GM18861 (cell line): ENCODE measurements at regions not wholly inside any gene's neighbourhood (a gene's known extent, or its start where the extent isn't known, plus 50 kb on each side); places are given as distances from the start of the nearest gene placed in this dataset.

Experiments used
- ATAC-seq: cut with Tn5 transposase; IDR thresholded peaks from one replicate; pipeline ENCODE4 v1.9.1; 2021; ENCODE audit not compliant: unreplicated experiment

- no peak for ATAC-seq
Measured at GRCh38 chr11:105197071-105197815, 57.7 kb upstream of the CARD18 start.

GRCh38 chr11:105193260-105193659 lies 53.7 kb upstream of the CARD18 start:
- no peak for ATAC-seq

DNA sequence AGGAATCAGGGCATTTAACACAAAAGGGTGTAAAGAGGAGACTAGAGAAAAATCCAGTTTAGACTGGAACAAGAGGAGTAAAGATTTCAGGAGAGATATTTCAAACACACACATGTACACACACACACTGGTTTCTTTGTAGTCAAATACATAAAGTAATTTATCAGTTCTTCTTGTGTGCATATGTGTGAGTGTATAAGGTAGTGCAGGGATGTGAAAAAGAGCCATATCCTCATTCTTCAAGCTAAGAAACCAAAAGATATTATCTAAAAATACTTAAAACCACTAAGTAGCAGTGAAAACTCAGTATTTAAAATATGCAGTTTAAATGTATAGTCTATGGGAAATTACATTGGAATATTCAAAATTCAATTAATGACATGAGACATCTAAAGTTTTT lies 52.5 kb upstream of the CARD18 start:
- ATAC-seq, result no peak

DNA sequence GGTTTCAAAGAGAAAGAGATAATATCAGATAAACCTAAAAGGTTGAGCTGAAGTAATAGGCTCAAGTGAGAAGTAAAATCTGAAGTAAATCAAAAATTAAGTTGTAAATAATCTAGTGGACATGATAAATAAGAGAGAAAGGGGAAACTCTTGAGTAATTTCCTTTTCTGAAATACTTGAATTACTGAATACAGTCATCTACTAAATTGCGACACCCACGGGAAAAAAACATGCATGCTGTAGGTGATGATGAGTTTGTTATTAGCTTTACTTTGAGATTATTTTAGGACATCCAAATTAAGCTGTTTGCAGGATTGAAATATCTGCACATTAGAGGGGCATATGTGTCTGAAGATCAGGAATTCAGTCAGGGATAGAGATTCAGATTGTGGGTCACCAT lies 50.0 kb upstream of the CARD18 start:
- no peak for ATAC-seq
